ENCODE measurements at regions not wholly inside any gene's neighbourhood (a gene's known extent, or its start where the extent isn't known, plus 50 kb on each side); places are given as distances from the start of the nearest gene placed in this dataset.

DNA sequence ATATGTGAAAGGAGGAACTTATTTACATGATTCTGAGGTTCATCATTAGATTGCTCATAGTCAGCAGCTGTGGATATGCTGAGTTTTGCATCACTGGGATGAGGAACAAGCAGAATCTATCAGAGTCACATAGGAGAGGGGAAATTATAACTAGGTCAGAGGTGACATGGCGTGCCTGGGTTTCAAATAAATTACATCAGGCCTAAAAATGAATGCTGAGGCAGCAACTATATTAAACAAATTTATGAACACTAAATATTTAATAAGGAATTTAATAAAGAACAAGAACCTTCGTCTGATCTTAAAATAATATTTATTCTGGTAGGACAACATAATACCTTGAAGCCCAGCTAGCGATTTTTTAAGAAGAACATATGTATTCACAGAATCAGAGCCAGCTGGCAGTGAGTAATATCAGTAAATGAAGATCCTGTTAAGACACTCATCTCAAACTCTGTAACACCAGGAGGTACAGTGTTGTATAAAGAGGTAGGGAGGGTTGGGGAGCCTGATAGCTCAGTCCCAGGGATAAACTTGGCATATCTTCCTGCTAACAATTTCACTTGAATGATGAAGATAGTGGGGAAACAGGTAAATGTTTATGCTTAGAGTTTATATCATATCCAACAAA is 60.9 kb upstream of the HS3ST1 start:
- no peaks in the 10 kb centered on the region for H3K36me3 Mint-ChIP-seq (ENCODE audit: insufficient read depth, unreplicated experiment)
- intact Hi-C loops (cut with micrococcal nuclease; ENCODE audit: unreplicated experiment): loop anchor here (5.0 kb wide), 1 partner anchor 133 kb away; no protein-coding TSS in a partner anchor
- H3K9me3 Mint-ChIP-seq (ENCODE audit: unreplicated experiment): no peaks in the 10 kb centered on the region
- TF ChIP-seq, protein P1, sequence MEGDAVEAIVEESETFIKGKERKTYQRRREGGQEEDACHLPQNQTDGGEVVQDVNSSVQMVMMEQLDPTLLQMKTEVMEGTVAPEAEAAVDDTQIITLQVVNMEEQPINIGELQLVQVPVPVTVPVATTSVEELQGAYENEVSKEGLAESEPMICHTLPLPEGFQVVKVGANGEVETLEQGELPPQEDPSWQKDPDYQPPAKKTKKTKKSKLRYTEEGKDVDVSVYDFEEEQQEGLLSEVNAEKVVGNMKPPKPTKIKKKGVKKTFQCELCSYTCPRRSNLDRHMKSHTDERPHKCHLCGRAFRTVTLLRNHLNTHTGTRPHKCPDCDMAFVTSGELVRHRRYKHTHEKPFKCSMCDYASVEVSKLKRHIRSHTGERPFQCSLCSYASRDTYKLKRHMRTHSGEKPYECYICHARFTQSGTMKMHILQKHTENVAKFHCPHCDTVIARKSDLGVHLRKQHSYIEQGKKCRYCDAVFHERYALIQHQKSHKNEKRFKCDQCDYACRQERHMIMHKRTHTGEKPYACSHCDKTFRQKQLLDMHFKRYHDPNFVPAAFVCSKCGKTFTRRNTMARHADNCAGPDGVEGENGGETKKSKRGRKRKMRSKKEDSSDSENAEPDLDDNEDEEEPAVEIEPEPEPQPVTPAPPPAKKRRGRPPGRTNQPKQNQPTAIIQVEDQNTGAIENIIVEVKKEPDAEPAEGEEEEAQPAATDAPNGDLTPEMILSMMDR (IDR thresholded peaks at IDR 0.05; ENCODE audit: insufficient read depth in 1 of 2, low read depth in 1 of 2, low read length in 1 of 2, severe bottlenecking in 1 of 2, unreplicated experiment in 1 of 2): no peak
- H3K4me1 Mint-ChIP-seq (ENCODE audit: low read depth, unreplicated experiment): peaks cover 10% of the 10 kb centered on the region
- no peaks in the 10 kb centered on the region for H3K36me3 ChIP-seq (ENCODE audit: control insufficient read depth, insufficient read depth, low read length)
- H3K27ac Mint-ChIP-seq (ENCODE audit: unreplicated experiment): no peak overlapping the region
- H3K9me3 ChIP-seq: no peaks in the 10 kb centered on the region
- H3K4me3 Mint-ChIP-seq (ENCODE audit: unreplicated experiment): no peak overlapping the region
- DNase-seq: no peak
- peaks cover 5% of the 10 kb centered on the region; the same call in 1 of the 2 replicates for H3K4me1 ChIP-seq
- no peaks in the 10 kb centered on the region for H3K27me3 ChIP-seq (replicated peaks; ENCODE audit: control insufficient read depth, insufficient read depth, low read length)
- peaks cover under 1% of the 10 kb centered on the region for H3K27me3 Mint-ChIP-seq (ENCODE audit: insufficient read depth, unreplicated experiment)
- ChIA-PET CTCF (no interaction called here), POLR2A (no interaction called here)
- H3K4me3 ChIP-seq (ENCODE audit: low read depth, low read length): no peak overlapping the region
- BruUV-seq (replicated peaks): no TSS peak

DNA sequence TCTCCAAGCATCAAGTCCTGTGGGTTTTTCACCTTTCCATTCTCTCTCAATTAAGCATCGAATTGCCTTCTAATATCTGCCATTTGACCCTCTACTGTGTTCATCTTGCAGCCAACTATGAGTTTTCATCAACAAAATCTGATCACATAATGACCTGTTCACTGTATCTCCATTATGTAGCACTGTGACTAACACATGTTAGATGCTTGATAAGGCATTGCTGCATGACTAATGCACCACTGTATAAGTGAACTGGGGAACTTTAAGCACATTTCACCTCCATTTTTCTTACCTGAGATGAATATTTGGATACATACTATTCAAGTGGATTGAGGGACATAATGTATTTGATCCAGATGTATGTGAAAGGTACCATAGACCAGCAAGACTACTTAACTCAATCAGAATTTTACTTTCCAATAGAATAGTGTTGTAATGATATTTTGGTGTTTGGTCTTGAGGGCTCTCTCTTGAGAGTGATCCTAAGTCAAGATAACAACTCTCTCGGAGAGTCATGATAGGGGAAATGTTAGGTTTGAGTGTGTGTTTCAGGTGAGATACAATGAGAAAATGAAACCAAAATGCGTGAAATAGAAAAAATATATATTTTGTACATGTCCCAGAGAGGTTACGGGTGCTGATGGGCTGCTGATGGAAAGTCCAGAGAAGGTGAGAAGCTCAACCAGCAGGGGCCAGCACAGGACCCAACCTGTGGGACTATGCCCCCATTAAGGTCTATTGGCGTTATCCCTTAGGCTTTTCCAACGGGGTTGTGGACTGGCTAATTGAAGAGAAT is 60.2 kb upstream of the HS3ST1 start:
- POLR2A ChIA-PET: no interaction called here

DNA sequence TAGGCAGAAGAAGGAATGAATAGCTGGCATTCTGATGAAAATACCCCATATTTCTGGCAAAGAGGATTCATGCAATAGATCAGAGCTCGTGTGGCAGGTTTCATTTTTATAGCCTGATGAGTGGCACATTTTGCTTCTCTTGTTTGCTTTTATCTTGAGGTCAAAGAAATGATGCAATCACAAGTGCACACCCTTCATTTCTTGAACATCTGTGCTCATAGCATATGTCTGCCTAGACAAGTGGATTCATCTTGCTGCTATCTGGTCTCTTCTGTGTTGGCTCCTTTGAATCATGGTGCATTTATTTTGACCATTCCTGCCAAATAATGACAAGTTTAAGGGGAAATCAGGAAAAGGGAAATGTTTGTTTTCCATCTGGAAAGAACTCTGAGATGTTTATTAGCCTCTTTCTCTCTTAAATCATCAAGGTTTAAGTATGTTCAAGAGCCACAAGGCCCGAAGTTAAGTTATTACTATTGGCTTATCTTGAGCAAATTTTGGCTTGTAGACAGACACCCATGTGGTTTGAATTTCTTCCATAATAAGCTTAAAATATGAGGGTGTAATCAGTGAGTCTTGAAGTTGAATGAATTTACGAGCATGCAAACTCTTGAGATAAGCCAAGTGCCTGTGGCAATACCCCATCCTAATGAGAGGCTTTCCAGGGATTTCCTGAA is 59.3 kb upstream of the HS3ST1 start:
- H3K27ac Mint-ChIP-seq (ENCODE audit: unreplicated experiment): no peak overlapping the region
- BruUV-seq (replicated peaks): no TSS peak
- no peaks in the 10 kb centered on the region for H3K36me3 Mint-ChIP-seq (ENCODE audit: insufficient read depth, unreplicated experiment)
- no peaks in the 10 kb centered on the region for H3K9me3 ChIP-seq
- CTCF ChIA-PET: no interaction called here
- no peaks in the 10 kb centered on the region for H3K27me3 ChIP-seq (replicated peaks; ENCODE audit: control insufficient read depth, insufficient read depth, low read length)
- no peaks in the 10 kb centered on the region for H3K27me3 Mint-ChIP-seq (ENCODE audit: insufficient read depth, unreplicated experiment)
- H3K4me1 Mint-ChIP-seq (ENCODE audit: low read depth, unreplicated experiment): peaks cover 10% of the 10 kb centered on the region
- H3K9me3 Mint-ChIP-seq (ENCODE audit: unreplicated experiment): no peaks in the 10 kb centered on the region
- POLR2A ChIA-PET: no interaction called here
- intact Hi-C loops (cut with micrococcal nuclease; ENCODE audit: unreplicated experiment): loop anchor here (5.0 kb wide), 1 partner anchor 134 kb away; no protein-coding TSS in a partner anchor
- H3K4me3 Mint-ChIP-seq (ENCODE audit: unreplicated experiment): no peak overlapping the region
- DNase-seq: no peak
- TF ChIP-seq, protein P1 (IDR thresholded peaks at IDR 0.05; ENCODE audit: insufficient read depth in 1 of 2, low read depth in 1 of 2, low read length in 1 of 2, severe bottlenecking in 1 of 2, unreplicated experiment in 1 of 2): no peak
- H3K4me3 ChIP-seq (ENCODE audit: low read depth, low read length): no peak overlapping the region
- no peaks in the 10 kb centered on the region for H3K36me3 ChIP-seq (ENCODE audit: control insufficient read depth, insufficient read depth, low read length)
- peaks cover 5% of the 10 kb centered on the region; the same call in 1 of the 2 replicates for H3K4me1 ChIP-seq

More for the DNA sequence above, 60.2 kb upstream of the HS3ST1 start:
- no peaks in the 10 kb centered on the region for H3K27me3 Mint-ChIP-seq (ENCODE audit: insufficient read depth, unreplicated experiment)
- Histone ChIP-seq H3K36me3 (ENCODE audit: control insufficient read depth, insufficient read depth, low read length) (no peaks in the 10 kb centered on the region), H3K4me3 (ENCODE audit: low read depth, low read length) (no peak overlapping the region), H3K27me3 (replicated peaks; ENCODE audit: control insufficient read depth, insufficient read depth, low read length) (no peaks in the 10 kb centered on the region), H3K9me3 (no peaks in the 10 kb centered on the region), H3K4me1 (peaks cover 5% of the 10 kb centered on the region; the same call in 1 of the 2 replicates)
- BruUV-seq (replicated peaks): no TSS peak
- no peak overlapping the region for H3K4me3 Mint-ChIP-seq (ENCODE audit: unreplicated experiment)
- TF ChIP-seq, protein P1 (IDR thresholded peaks at IDR 0.05; ENCODE audit: insufficient read depth in 1 of 2, low read depth in 1 of 2, low read length in 1 of 2, severe bottlenecking in 1 of 2, unreplicated experiment in 1 of 2): no peak
- CTCF ChIA-PET: no interaction called here
- peaks cover 10% of the 10 kb centered on the region for H3K4me1 Mint-ChIP-seq (ENCODE audit: low read depth, unreplicated experiment)
- no peak for DNase-seq
- no peaks in the 10 kb centered on the region for H3K36me3 Mint-ChIP-seq (ENCODE audit: insufficient read depth, unreplicated experiment)
- H3K9me3 Mint-ChIP-seq (ENCODE audit: unreplicated experiment): no peaks in the 10 kb centered on the region
- H3K27ac Mint-ChIP-seq (ENCODE audit: unreplicated experiment): no peak overlapping the region
- intact Hi-C loops (cut with micrococcal nuclease; ENCODE audit: unreplicated experiment): loop anchor here (5.0 kb wide), 1 partner anchor 133 kb away; no protein-coding TSS in a partner anchor

Measured in Caco-2 (cell line).